C4-2B (cell line): ENCODE measurements at regions not wholly inside any gene's neighbourhood (a gene's known extent, or its start where the extent isn't known, plus 50 kb on each side); places are given as distances from the start of the nearest gene placed in this dataset.

Source experiments
- H3K27ac ChIP-seq: fragments of 450-650 bp; 2 replicates; pipeline ENCODE4 v1.5.1; 2017
- CTCF ChIP-seq: fragments of 450-650 bp; conservative IDR thresholded peaks from 2 replicates; pipeline ENCODE4 v1.5.1; 2017; ENCODE audit warnings: mild to moderate bottlenecking
- ZFX ChIP-seq: fragments of 450-650 bp; IDR thresholded peaks from 2 replicates; pipeline ENCODE4 v1.6.1; 2017

GRCh38 chr4:141569141-141569540 lies 67.2 kb upstream of the IL15 start:
- H3K27ac ChIP-seq: no peak overlapping the region
- TF ChIP-seq ZFX: no peak
- no peak for TF ChIP-seq CTCF

GRCh38 chr4:141570290-141570689 lies 66.1 kb upstream of the IL15 start:
- no peak overlapping the region for H3K27ac ChIP-seq
- no peak for TF ChIP-seq CTCF
- TF ChIP-seq ZFX: no peak

GRCh38 chr4:141571362-141571761 lies 65.0 kb upstream of the IL15 start:
- no peak overlapping the region for H3K27ac ChIP-seq
- TF ChIP-seq ZFX: no peak
- TF ChIP-seq CTCF: no peak

GRCh38 chr4:141571793-141572192 lies 64.6 kb upstream of the IL15 start:
- TF ChIP-seq ZFX (no peak), CTCF (no peak)
- no peak overlapping the region for H3K27ac ChIP-seq

GRCh38 chr4:141573678-141574077 lies 62.7 kb upstream of the IL15 start:
- H3K27ac ChIP-seq: no peak overlapping the region
- TF ChIP-seq ZFX (no peak), CTCF (no peak)

- no peak for TF ChIP-seq CTCF
- no peak for TF ChIP-seq ZFX
- H3K27ac ChIP-seq: no peak overlapping the region
Measured at GRCh38 chr4:141575884-141576283, 60.5 kb upstream of the IL15 start.

- no peak for TF ChIP-seq ZFX
- no peak for TF ChIP-seq CTCF
- H3K27ac ChIP-seq: no peak overlapping the region
Measured at GRCh38 chr4:141576585-141577110, 59.7 kb upstream of the IL15 start.
